ENCODE measurements at regions not wholly inside any gene's neighbourhood (a gene's known extent, or its start where the extent isn't known, plus 50 kb on each side); places are given as distances from the start of the nearest gene placed in this dataset.
"Not testable (repeated sequence)": the region's sequence is repeated elsewhere in the genome, so short reads cannot be mapped to it uniquely, and the experiment has no call there.

GRCh38 chr12:95383920-95384319, 90.0 kb upstream of the METAP2 start:
- not testable (repeated sequence) for TF ChIP-seq POLR2A, CTCF (IDR thresholded peaks at IDR 0.05)
